A549 (cell line): ENCODE measurements at regions not wholly inside any gene's neighbourhood (a gene's known extent, or its start where the extent isn't known, plus 50 kb on each side); places are given as distances from the start of the nearest gene placed in this dataset.

Experiments
- ATAC-seq, 2 experiments: fragments of 200-7000 bp in 1 of 2; fragments of >200 bp in 1 of 2; cut with Nextera tagmentation in 1 of 2; cut with Tn5 transposase in 1 of 2; 3 replicates each; pipeline versions ENCODE4 v1.8.0 to v1.9.1; 2018 to 2020; ENCODE audit warnings: mild to moderate bottlenecking in 1 of 2, moderate library complexity in 1 of 2
- CTCF ChIA-PET: fragments of 300-600 bp; sonication (Branson Sonifier 250); formaldehyde crosslinking; extraction: SDS; loops from one replicate; lab custom pipeline; 2021; ENCODE audit warnings: antibody characterized with exemption, inconsistent platforms; lab: Yijun Ruan, JAX
- POLR2A ChIA-PET: fragments of 350-600 bp; formaldehyde crosslinking; extraction: SDS; loops from one replicate; lab custom pipeline; 2021; ENCODE audit warnings: antibody characterized with exemption, inconsistent platforms; lab: Yijun Ruan, JAX
- DNase-seq, 2 experiments: peaks; one replicate each; pipeline versions ENCODE4 v3.0.0 to v3.0.0-alpha.2; 2011 to 2016; ENCODE audit warnings: low read depth in 1 of 2, low spot score in 1 of 2
- FAIRE-seq: peaks from 2 replicates; lab custom pipeline; 2011; peaks lifted over from hg19 to GRCh38; lab: Jason Lieb, UNC
- H3K27ac ChIP-seq, 2 experiments: fragments of >200 bp; sonication (Bioruptor Twin); formaldehyde crosslinking; 3 replicates each; pipeline ENCODE4 v1.5.1; 2016 to 2017
- H3K4me1 ChIP-seq: fragments of >200 bp; sonication (Bioruptor Twin); formaldehyde crosslinking; 3 replicates; pipeline ENCODE4 v1.6.1; 2016
- H3K4me2 ChIP-seq: fragments of >200 bp; sonication (Bioruptor Twin); formaldehyde crosslinking; 3 replicates; pipeline ENCODE4 v1.6.1; 2016
- H3K4me3 ChIP-seq: fragments of >200 bp; sonication (Bioruptor Twin); formaldehyde crosslinking; 3 replicates; pipeline ENCODE4 v1.5.1; 2016
- H3K9me3 ChIP-seq: fragments of >200 bp; sonication (Bioruptor Twin); formaldehyde crosslinking; 3 replicates; pipeline ENCODE4 v1.6.1; 2016
- CHD2 ChIP-seq: fragments of 150-350 bp; IDR thresholded peaks from 2 replicates; pipeline ENCODE4 v1.6.1; 2014; ENCODE audit warnings: low read length; ENCODE audit not compliant: partially characterized antibody
- CHD4 ChIP-seq: fragments of 200-600 bp; sonication (generic); IDR thresholded peaks from 2 replicates; pipeline ENCODE4 v1.6.1; 2016; ENCODE audit warnings: antibody characterized with exemption, mild to moderate bottlenecking, borderline replicate concordance
- E2F6 ChIP-seq: IDR thresholded peaks from 2 replicates; pipeline ENCODE4 v1.6.1; 2012; ENCODE audit warnings: low read depth, borderline replicate concordance
- ELK1 ChIP-seq: fragments of 150-350 bp; IDR thresholded peaks from 2 replicates; pipeline ENCODE4 v1.6.1; 2014; ENCODE audit warnings: low read depth, mild to moderate bottlenecking, low read length
- EP300 ChIP-seq, 2 experiments: fragments of >200 bp; sonication (Bioruptor Twin); formaldehyde crosslinking; IDR thresholded peaks; 2 replicates in 1 of 2; 3 replicates in 1 of 2; pipeline ENCODE4 v1.6.1; 2016 to 2017
- FOSB ChIP-seq: fragments of 250-450 bp; sonication (Bioruptor Pico); IDR thresholded peaks from 2 replicates; pipeline ENCODE4 v1.5.0; 2020; ENCODE audit warnings: mild to moderate bottlenecking, moderate library complexity
- FOXS1 ChIP-seq: fragments of 250-450 bp; sonication (Bioruptor Pico); IDR thresholded peaks from 2 replicates; pipeline ENCODE4 v1.5.0; 2020; ENCODE audit warnings: mild to moderate bottlenecking, moderate library complexity
- GATA3 ChIP-seq: IDR thresholded peaks from 2 replicates; pipeline ENCODE4 v1.6.1; 2012; ENCODE audit warnings: borderline replicate concordance
- HOXA7 ChIP-seq: fragments of 250-450 bp; sonication (Bioruptor Pico); IDR thresholded peaks from 2 replicates; pipeline ENCODE4 v1.5.0; 2020; ENCODE audit warnings: mild to moderate bottlenecking, moderate library complexity
- HOXB13 ChIP-seq: fragments of 250-450 bp; sonication (Bioruptor Pico); IDR thresholded peaks from 2 replicates; pipeline ENCODE4 v1.5.0; 2020; ENCODE audit warnings: low read depth, mild to moderate bottlenecking, moderate library complexity
- KDM5A ChIP-seq: fragments of 200-600 bp; sonication (generic); IDR thresholded peaks from 2 replicates; pipeline ENCODE4 v1.6.1; 2016; ENCODE audit warnings: antibody characterized with exemption, mild to moderate bottlenecking
- NPAS2 ChIP-seq: fragments of 250-450 bp; sonication (Bioruptor Pico); IDR thresholded peaks from 2 replicates; pipeline ENCODE4 v1.8.0; 2022; ENCODE audit warnings: mild to moderate bottlenecking, moderate library complexity, borderline replicate concordance
- POLR2AphosphoS2 ChIP-seq: conservative IDR thresholded peaks from 2 replicates; pipeline ENCODE4 v1.6.1; 2012; ENCODE audit warnings: low read length, improper control_type of control experiment, inconsistent platforms
- SMC3 ChIP-seq: fragments of >200 bp; sonication (Bioruptor Twin); formaldehyde crosslinking; IDR thresholded peaks from 3 replicates; pipeline ENCODE4 v1.6.1; 2018; ENCODE audit warnings: inconsistent platforms
- TFCP2L1 ChIP-seq: fragments of 250-450 bp; sonication (Bioruptor Pico); IDR thresholded peaks from 2 replicates; pipeline ENCODE4 v1.5.0; 2021; ENCODE audit warnings: mild to moderate bottlenecking
- ZFP36 ChIP-seq: fragments of 450-650 bp; IDR thresholded peaks from 2 replicates; pipeline ENCODE4 v1.6.1; 2014; ENCODE audit warnings: borderline replicate concordance; ENCODE audit not compliant: partially characterized antibody
- ZNF302 ChIP-seq: fragments of 250-450 bp; sonication (Bioruptor Pico); IDR thresholded peaks from 2 replicates; pipeline ENCODE4 v1.9.0; 2021; ENCODE audit warnings: inconsistent platforms, mild to moderate bottlenecking, moderate library complexity
- WGBS: methylation state at CpG from one replicate; pipeline ENCODE4 v1.1.6; 2017; ENCODE audit errors: missing lambda C conversion rate; 5-methylcytosine and 5-hydroxymethylcytosine counted together
- TF ChIP-seq, protein P1 (sequence below): fragments of 250-450 bp; sonication (Bioruptor Pico); IDR thresholded peaks from 2 replicates; pipeline ENCODE4 v1.5.0; 2020; ENCODE audit warnings: low read depth, mild to moderate bottlenecking, moderate library complexity
- TF ChIP-seq, protein P2 (sequence below): IDR thresholded peaks from 2 replicates; pipeline ENCODE4 v1.6.1; 2012
- TF ChIP-seq, protein P3 (sequence below): fragments of >200 bp; sonication (Bioruptor Twin); formaldehyde crosslinking; IDR thresholded peaks from 3 replicates; pipeline ENCODE4 v1.6.1; 2016
- TF ChIP-seq, protein P4 (sequence below): fragments of >200 bp; sonication (Bioruptor Twin); formaldehyde crosslinking; IDR thresholded peaks from 2 replicates; pipeline ENCODE4 v1.6.1; 2016

DNA sequence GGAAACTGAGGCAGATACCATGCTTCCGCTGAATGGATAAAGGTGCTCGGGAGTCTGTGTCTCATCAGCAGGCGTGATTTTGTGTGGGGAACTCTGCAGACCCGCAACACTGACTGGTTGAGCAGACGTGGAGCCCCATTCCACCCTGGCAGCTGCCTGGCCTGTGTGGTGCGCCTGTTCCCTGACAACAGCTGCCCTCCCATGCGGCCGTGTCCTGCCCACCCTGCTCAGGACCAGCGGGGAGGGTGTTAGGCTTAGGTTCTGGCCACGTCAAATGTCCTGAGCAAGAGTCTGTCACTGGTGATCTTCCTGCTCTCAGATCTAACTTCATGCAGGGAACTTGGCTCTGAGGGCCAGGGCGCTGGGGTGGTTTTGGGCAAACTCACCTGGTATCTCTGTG is 417.7 kb upstream of the IRX4 start:
- 60% methylated on average over 2 of the region's 11 CpGs for WGBS
- Histone ChIP-seq H3K9me3 (no peaks in the 10 kb centered on the region), H3K4me2 (no peak overlapping the region), H3K4me1 (no peaks in the 10 kb centered on the region), H3K4me3 (no peak overlapping the region), H3K27ac (no peak overlapping the region)
- ChIA-PET POLR2A (no interaction called here), CTCF (no interaction called here)
- ATAC-seq (no peak), FAIRE-seq (no peak), DNase-seq (no peak)
- TF ChIP-seq E2F6 (no peak), ZNF302 (CRISPR knock-in tag) (no peak), NPAS2 (CRISPR knock-in tag) (no peak), TFCP2L1 (CRISPR knock-in tag) (no peak), SMC3 (no peak), KDM5A (no peak), POLR2AphosphoS2 (no peak), HOXB13 (CRISPR knock-in tag) (no peak)
- TF ChIP-seq, protein P1, sequence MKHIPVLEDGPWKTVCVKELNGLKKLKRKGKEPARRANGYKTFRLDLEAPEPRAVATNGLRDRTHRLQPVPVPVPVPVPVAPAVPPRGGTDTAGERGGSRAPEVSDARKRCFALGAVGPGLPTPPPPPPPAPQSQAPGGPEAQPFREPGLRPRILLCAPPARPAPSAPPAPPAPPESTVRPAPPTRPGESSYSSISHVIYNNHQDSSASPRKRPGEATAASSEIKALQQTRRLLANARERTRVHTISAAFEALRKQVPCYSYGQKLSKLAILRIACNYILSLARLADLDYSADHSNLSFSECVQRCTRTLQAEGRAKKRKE (CRISPR knock-in tag), result no peak
- TF ChIP-seq, protein P2, sequence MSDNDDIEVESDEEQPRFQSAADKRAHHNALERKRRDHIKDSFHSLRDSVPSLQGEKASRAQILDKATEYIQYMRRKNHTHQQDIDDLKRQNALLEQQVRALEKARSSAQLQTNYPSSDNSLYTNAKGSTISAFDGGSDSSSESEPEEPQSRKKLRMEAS, result no peak
- TF ChIP-seq, protein P3, sequence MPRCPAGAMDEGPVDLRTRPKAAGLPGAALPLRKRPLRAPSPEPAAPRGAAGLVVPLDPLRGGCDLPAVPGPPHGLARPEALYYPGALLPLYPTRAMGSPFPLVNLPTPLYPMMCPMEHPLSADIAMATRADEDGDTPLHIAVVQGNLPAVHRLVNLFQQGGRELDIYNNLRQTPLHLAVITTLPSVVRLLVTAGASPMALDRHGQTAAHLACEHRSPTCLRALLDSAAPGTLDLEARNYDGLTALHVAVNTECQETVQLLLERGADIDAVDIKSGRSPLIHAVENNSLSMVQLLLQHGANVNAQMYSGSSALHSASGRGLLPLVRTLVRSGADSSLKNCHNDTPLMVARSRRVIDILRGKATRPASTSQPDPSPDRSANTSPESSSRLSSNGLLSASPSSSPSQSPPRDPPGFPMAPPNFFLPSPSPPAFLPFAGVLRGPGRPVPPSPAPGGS, result no peak

GRCh38 chr5:2299388-2300220 is 416.9 kb upstream of the IRX4 start:
- ChIA-PET POLR2A (no interaction called here), CTCF (no interaction called here)
- ATAC-seq (no peak), FAIRE-seq (no peak), DNase-seq (no peak)
- Histone ChIP-seq H3K9me3 (no peaks in the 10 kb centered on the region), H3K4me2 (no peak overlapping the region), H3K4me1 (no peaks in the 10 kb centered on the region), H3K27ac (no peak overlapping the region), H3K4me3 (no peak overlapping the region)
- no peak for TF ChIP-seq POLR2AphosphoS2
- TF ChIP-seq FOXS1 (CRISPR knock-in tag), result no peak
- TF ChIP-seq NPAS2 (CRISPR knock-in tag), result no peak
- no peak for TF ChIP-seq ZFP36
- TF ChIP-seq FOSB (CRISPR knock-in tag), result no peak
- TF ChIP-seq, protein P1 (CRISPR knock-in tag), result no peak
- TF ChIP-seq CHD4, result no peak
- no peak for TF ChIP-seq EP300 (IDR thresholded peaks at IDR 0.05)
- TF ChIP-seq HOXA7 (CRISPR knock-in tag), result no peak
- TF ChIP-seq ELK1, result no peak
- TF ChIP-seq E2F6, result no peak
- TF ChIP-seq, protein P4, sequence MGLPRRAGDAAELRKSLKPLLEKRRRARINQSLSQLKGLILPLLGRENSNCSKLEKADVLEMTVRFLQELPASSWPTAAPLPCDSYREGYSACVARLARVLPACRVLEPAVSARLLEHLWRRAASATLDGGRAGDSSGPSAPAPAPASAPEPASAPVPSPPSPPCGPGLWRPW, result no peak
- no peak for TF ChIP-seq CHD2
- TF ChIP-seq GATA3, result no peak
- 63% methylated on average over 15 of the region's 19 CpGs for WGBS
